AML-193 (cell line): ENCODE measurements at regions not wholly inside any gene's neighbourhood (a gene's known extent, or its start where the extent isn't known, plus 50 kb on each side); places are given as distances from the start of the nearest gene placed in this dataset.
"Not testable (repeated sequence)": the region's sequence is repeated elsewhere in the genome, so short reads cannot be mapped to it uniquely, and the experiment has no call there.

ENCODE experiments used
- DNase-seq, 2 experiments: peaks; one replicate each; lab custom pipeline; 2025; lab: John Stamatoyannopoulos, UW

GRCh38 chr4:178165251-178165950, 723.2 kb upstream of the AGA start:
- DNase-seq, result no peak

- no peak for DNase-seq
These were observed 723.7 kb upstream of the AGA start for GRCh38 chr4:178165951-178166308.

- no peak for DNase-seq
These were observed 731.5 kb upstream of the AGA start for GRCh38 chr4:178173771-178174170.

- no peak for DNase-seq
These were observed 732.5 kb upstream of the AGA start for GRCh38 chr4:178174756-178175155.

GRCh38 chr4:178185517-178185916, 743.3 kb upstream of the AGA start:
- no peak for DNase-seq

GRCh38 chr4:178192611-178193010, 750.4 kb upstream of the AGA start:
- no peak for DNase-seq

- no peak for DNase-seq
These were observed 754.6 kb upstream of the AGA start for GRCh38 chr4:178196751-178197374.

GRCh38 chr4:178198691-178199090, 756.5 kb upstream of the AGA start:
- no peak for DNase-seq

- DNase-seq, result no peak
These were observed 760.2 kb upstream of the AGA start for GRCh38 chr4:178202422-178202821.

- DNase-seq, result no peak
These were observed 763.6 kb upstream of the AGA start for GRCh38 chr4:178205826-178206225.

- DNase-seq, result no peak
These were observed 773.1 kb upstream of the AGA start for GRCh38 chr4:178215309-178215708.

- no peak for DNase-seq
These were observed 773.5 kb upstream of the AGA start for GRCh38 chr4:178215763-178216162.

- DNase-seq, result not testable (repeated sequence)
These were observed 784.2 kb upstream of the AGA start for GRCh38 chr4:178226421-178226820.

- DNase-seq, result no peak
These were observed 791.7 kb upstream of the AGA start for GRCh38 chr4:178233906-178234305.

GRCh38 chr4:178240891-178241290, 798.7 kb upstream of the AGA start:
- DNase-seq, result no peak

- DNase-seq, result no peak
These were observed 799.4 kb upstream of the AGA start for GRCh38 chr4:178241601-178242118.

- no peak for DNase-seq
These were observed 800.4 kb upstream of the AGA start for GRCh38 chr4:178242655-178243054.

GRCh38 chr4:178244785-178245184, 802.5 kb upstream of the AGA start:
- DNase-seq, result no peak

GRCh38 chr4:178255172-178255571, 812.9 kb upstream of the AGA start:
- DNase-seq, result no peak

- no peak for DNase-seq
These were observed 816.4 kb upstream of the AGA start for GRCh38 chr4:178258603-178259002.

- no peak for DNase-seq
These were observed 817.3 kb upstream of the AGA start for GRCh38 chr4:178259566-178259965.

- DNase-seq, result no peak
These were observed 821.8 kb upstream of the AGA start for GRCh38 chr4:178264001-178264400.

GRCh38 chr4:178271386-178271785, 829.1 kb upstream of the AGA start:
- no peak for DNase-seq

GRCh38 chr4:178273168-178273567, 830.9 kb upstream of the AGA start:
- DNase-seq, result no peak
